Tongue (tissue), 1 donor: ENCODE measurements at regions not wholly inside any gene's neighbourhood (a gene's known extent, or its start where the extent isn't known, plus 50 kb on each side); places are given as distances from the start of the nearest gene placed in this dataset.
A peak's percentile ranks its signal among the peaks of the same experiment; 100 is the strongest.
"Not testable (repeated sequence)": the region's sequence is repeated elsewhere in the genome, so short reads cannot be mapped to it uniquely, and the experiment has no call there.

Experiments
- DNase-seq: peaks from one replicate; pipeline ENCODE4 v3.0.0-alpha.2; 2015

GRCh38 chr21:36602735-36603134 lies 96.2 kb upstream of the SIM2 start:
- DNase-seq = no peak

GRCh38 chr21:36603221-36603620 lies 95.7 kb upstream of the SIM2 start:
- DNase-seq = no peak

GRCh38 chr21:36605426-36605825 lies 93.5 kb upstream of the SIM2 start:
- no peak for DNase-seq

- DNase-seq = no peak
Measured at GRCh38 chr21:36606287-36606982, 92.5 kb upstream of the SIM2 start.

- DNase-seq = peak; percentile 44
Measured at GRCh38 chr21:36606983-36607325, 92.0 kb upstream of the SIM2 start.

GRCh38 chr21:36608041-36608896 lies 90.6 kb upstream of the SIM2 start:
- peak; percentile 61 for DNase-seq

GRCh38 chr21:36608897-36609225 lies 90.1 kb upstream of the SIM2 start:
- no peak for DNase-seq

- no peak for DNase-seq
Measured at GRCh38 chr21:36609654-36610053, 89.3 kb upstream of the SIM2 start.

GRCh38 chr21:36610201-36610600 lies 88.7 kb upstream of the SIM2 start:
- DNase-seq = no peak

- no peak for DNase-seq
Measured at GRCh38 chr21:36610935-36611334, 88.0 kb upstream of the SIM2 start.

- no peak for DNase-seq
Measured at GRCh38 chr21:36611379-36611778, 87.5 kb upstream of the SIM2 start.

GRCh38 chr21:36613059-36613458 lies 85.9 kb upstream of the SIM2 start:
- DNase-seq = peak; percentile 41

- DNase-seq = no peak
Measured at GRCh38 chr21:36613554-36613953, 85.4 kb upstream of the SIM2 start.

GRCh38 chr21:36615274-36615964 lies 83.5 kb upstream of the SIM2 start:
- DNase-seq = no peak

GRCh38 chr21:36616773-36617172 lies 82.1 kb upstream of the SIM2 start:
- not testable (repeated sequence) for DNase-seq

GRCh38 chr21:36621794-36622193 lies 77.1 kb upstream of the SIM2 start:
- not testable (repeated sequence) for DNase-seq

- no peak for DNase-seq
Measured at GRCh38 chr21:36624105-36624504, 74.8 kb upstream of the SIM2 start.

- no peak for DNase-seq
Measured at GRCh38 chr21:36626791-36627190, 72.1 kb upstream of the SIM2 start.

- DNase-seq = no peak
Measured at GRCh38 chr21:36627242-36627641, 71.7 kb upstream of the SIM2 start.

GRCh38 chr21:36628106-36628505 lies 70.8 kb upstream of the SIM2 start:
- no peak for DNase-seq

GRCh38 chr21:36628761-36629460 lies 70.0 kb upstream of the SIM2 start:
- DNase-seq = peak; percentile 41

GRCh38 chr21:36630485-36631206 lies 68.3 kb upstream of the SIM2 start:
- DNase-seq = peak; percentile 67
